GM18858 (cell line): ENCODE measurements at regions not wholly inside any gene's neighbourhood (a gene's known extent, or its start where the extent isn't known, plus 50 kb on each side); places are given as distances from the start of the nearest gene placed in this dataset.
"Not testable (repeated sequence)": the region's sequence is repeated elsewhere in the genome, so short reads cannot be mapped to it uniquely, and the experiment has no call there.

Experiments
- ATAC-seq: cut with Tn5 transposase; IDR thresholded peaks from one replicate; pipeline ENCODE4 v1.9.1; 2021; ENCODE audit not compliant: unreplicated experiment

- ATAC-seq: no peak
Observed at GRCh38 chr7:54888734-54889082, 129.7 kb upstream of the SEC61G start.

GRCh38 chr7:54897891-54898290 lies 120.9 kb upstream of the EGFR start:
- no peak for ATAC-seq

- ATAC-seq: no peak
Observed at GRCh38 chr7:54898659-54899340, 120.0 kb upstream of the EGFR start.

GRCh38 chr7:54901840-54902239 lies 117.0 kb upstream of the EGFR start:
- ATAC-seq: no peak

GRCh38 chr7:54904130-54904529 lies 114.7 kb upstream of the EGFR start:
- no peak for ATAC-seq

GRCh38 chr7:54904986-54905385 lies 113.8 kb upstream of the EGFR start:
- ATAC-seq: no peak

- ATAC-seq: no peak
Observed at GRCh38 chr7:54906963-54907362, 111.9 kb upstream of the EGFR start.

- ATAC-seq: no peak
Observed at GRCh38 chr7:54907981-54908380, 110.8 kb upstream of the EGFR start.

GRCh38 chr7:54908760-54909438 lies 109.9 kb upstream of the EGFR start:
- ATAC-seq: no peak

- no peak for ATAC-seq
Observed at GRCh38 chr7:54915870-54916598, 102.8 kb upstream of the EGFR start.

GRCh38 chr7:54917613-54918391 lies 101.0 kb upstream of the EGFR start:
- no peak for ATAC-seq

GRCh38 chr7:54921116-54921515 lies 97.7 kb upstream of the EGFR start:
- ATAC-seq: no peak

- ATAC-seq: no peak
Observed at GRCh38 chr7:54931532-54931931, 87.3 kb upstream of the EGFR start.

GRCh38 chr7:54932818-54933543 lies 85.8 kb upstream of the EGFR start:
- ATAC-seq: no peak

- no peak for ATAC-seq
Observed at GRCh38 chr7:54933643-54934042, 85.2 kb upstream of the EGFR start.

- ATAC-seq: no peak
Observed at GRCh38 chr7:54940748-54941147, 78.1 kb upstream of the EGFR start.

- no peak for ATAC-seq
Observed at GRCh38 chr7:54944179-54944578, 74.6 kb upstream of the EGFR start.

GRCh38 chr7:54946271-54946670 lies 72.5 kb upstream of the EGFR start:
- no peak for ATAC-seq

GRCh38 chr7:54946764-54947163 lies 72.1 kb upstream of the EGFR start:
- no peak for ATAC-seq

GRCh38 chr7:54947266-54947665 lies 71.6 kb upstream of the EGFR start:
- ATAC-seq: no peak

- not testable (repeated sequence) for ATAC-seq
Observed at GRCh38 chr7:54949514-54949913, 69.3 kb upstream of the EGFR start.
